ENCODE measurements at regions not wholly inside any gene's neighbourhood (a gene's known extent, or its start where the extent isn't known, plus 50 kb on each side); places are given as distances from the start of the nearest gene placed in this dataset.
A peak's percentile ranks its signal among the peaks of the same experiment; 100 is the strongest.

GRCh38 chr12:68530965-68531364 lies 79.7 kb upstream of the RAP1B start:
- no peak for TF ChIP-seq CTCF (IDR thresholded peaks at IDR 0.05; ENCODE audit: control insufficient read depth, insufficient read depth, low read depth, low read length, missing control alignments)
- DNase-seq (ENCODE audit: low read depth), result peak; percentile 80
- H3K4me3 ChIP-seq (ENCODE audit: control insufficient read depth, low read depth, low read length), result no peak overlapping the region

- no peak overlapping the region for H3K4me3 ChIP-seq (ENCODE audit: control insufficient read depth, low read depth, low read length)
- TF ChIP-seq CTCF (IDR thresholded peaks at IDR 0.05; ENCODE audit: control insufficient read depth, insufficient read depth, low read depth, low read length, missing control alignments), result no peak
- no peak for DNase-seq (ENCODE audit: low read depth)
Measured at GRCh38 chr12:68532204-68532886, 78.4 kb upstream of the RAP1B start.

GRCh38 chr12:68532887-68533248 lies 77.8 kb upstream of the RAP1B start:
- H3K4me3 ChIP-seq (ENCODE audit: control insufficient read depth, low read depth, low read length), result no peak overlapping the region
- no peak for TF ChIP-seq CTCF (IDR thresholded peaks at IDR 0.05; ENCODE audit: control insufficient read depth, insufficient read depth, low read depth, low read length, missing control alignments)
- DNase-seq (ENCODE audit: low read depth), result no peak

GRCh38 chr12:68534108-68534507 lies 76.6 kb upstream of the RAP1B start:
- TF ChIP-seq CTCF (IDR thresholded peaks at IDR 0.05; ENCODE audit: control insufficient read depth, insufficient read depth, low read depth, low read length, missing control alignments), result no peak
- DNase-seq (ENCODE audit: low read depth), result no peak
- H3K4me3 ChIP-seq (ENCODE audit: control insufficient read depth, low read depth, low read length), result no peak overlapping the region

GRCh38 chr12:68536885-68537485 lies 73.7 kb upstream of the RAP1B start:
- TF ChIP-seq CTCF (IDR thresholded peaks at IDR 0.05; ENCODE audit: control insufficient read depth, insufficient read depth, low read depth, low read length, missing control alignments), result no peak
- no peak for DNase-seq (ENCODE audit: low read depth)
- H3K4me3 ChIP-seq (ENCODE audit: control insufficient read depth, low read depth, low read length), result no peak overlapping the region

GRCh38 chr12:68537571-68537970 lies 73.1 kb upstream of the RAP1B start:
- no peak overlapping the region for H3K4me3 ChIP-seq (ENCODE audit: control insufficient read depth, low read depth, low read length)
- DNase-seq (ENCODE audit: low read depth), result no peak
- TF ChIP-seq CTCF (IDR thresholded peaks at IDR 0.05; ENCODE audit: control insufficient read depth, insufficient read depth, low read depth, low read length, missing control alignments), result no peak
